ENCODE measurements at regions not wholly inside any gene's neighbourhood (a gene's known extent, or its start where the extent isn't known, plus 50 kb on each side); places are given as distances from the start of the nearest gene placed in this dataset.

DNA sequence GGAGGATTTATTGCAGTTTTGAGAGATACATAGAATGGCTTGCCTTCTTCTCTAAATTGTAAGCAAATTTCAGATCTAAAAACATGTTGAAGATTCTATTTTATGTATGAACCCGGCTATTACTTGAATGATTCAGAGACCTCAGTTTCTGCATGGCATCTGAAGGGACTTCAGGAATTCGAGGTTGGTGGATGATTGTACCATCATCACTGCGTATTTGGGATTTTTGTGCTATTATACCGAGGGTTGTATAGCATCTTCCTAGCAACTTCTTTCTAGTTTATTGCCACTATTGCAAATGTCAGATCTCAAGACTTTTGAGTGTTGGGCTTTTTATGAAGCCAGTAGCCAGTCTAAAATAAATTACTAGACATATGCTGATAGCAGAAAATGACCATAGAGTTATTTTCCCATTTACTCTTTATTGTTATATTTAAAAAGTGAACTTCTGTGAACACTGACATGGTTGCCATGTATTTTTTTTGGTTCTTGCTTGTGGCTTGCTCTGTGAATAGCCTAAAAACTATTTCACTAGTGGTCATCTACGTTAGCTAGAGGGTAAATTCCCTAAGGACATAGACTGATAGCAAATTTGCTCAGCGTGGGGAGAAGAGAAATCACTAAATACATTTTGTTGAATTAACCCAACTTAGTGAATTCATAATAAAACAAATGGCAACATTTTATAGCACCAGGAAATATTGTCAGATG lies 70.6 kb upstream of the KLF12 start:
- H3K9me2 ChIP-seq (replicated peaks; ENCODE audit: insufficient read depth, low read length), result no peaks in the 10 kb centered on the region
- no peak overlapping the region for H3K27ac ChIP-seq (ENCODE audit: low read length)
- no peaks in the 10 kb centered on the region for H4K20me1 ChIP-seq (ENCODE audit: insufficient read depth, low read length)
- no peak overlapping the region for H3K9ac ChIP-seq (ENCODE audit: low read length)
- H3K4me1 ChIP-seq (ENCODE audit: low read length), result no peaks in the 10 kb centered on the region
- TF ChIP-seq, protein P1, sequence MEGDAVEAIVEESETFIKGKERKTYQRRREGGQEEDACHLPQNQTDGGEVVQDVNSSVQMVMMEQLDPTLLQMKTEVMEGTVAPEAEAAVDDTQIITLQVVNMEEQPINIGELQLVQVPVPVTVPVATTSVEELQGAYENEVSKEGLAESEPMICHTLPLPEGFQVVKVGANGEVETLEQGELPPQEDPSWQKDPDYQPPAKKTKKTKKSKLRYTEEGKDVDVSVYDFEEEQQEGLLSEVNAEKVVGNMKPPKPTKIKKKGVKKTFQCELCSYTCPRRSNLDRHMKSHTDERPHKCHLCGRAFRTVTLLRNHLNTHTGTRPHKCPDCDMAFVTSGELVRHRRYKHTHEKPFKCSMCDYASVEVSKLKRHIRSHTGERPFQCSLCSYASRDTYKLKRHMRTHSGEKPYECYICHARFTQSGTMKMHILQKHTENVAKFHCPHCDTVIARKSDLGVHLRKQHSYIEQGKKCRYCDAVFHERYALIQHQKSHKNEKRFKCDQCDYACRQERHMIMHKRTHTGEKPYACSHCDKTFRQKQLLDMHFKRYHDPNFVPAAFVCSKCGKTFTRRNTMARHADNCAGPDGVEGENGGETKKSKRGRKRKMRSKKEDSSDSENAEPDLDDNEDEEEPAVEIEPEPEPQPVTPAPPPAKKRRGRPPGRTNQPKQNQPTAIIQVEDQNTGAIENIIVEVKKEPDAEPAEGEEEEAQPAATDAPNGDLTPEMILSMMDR (IDR thresholded peaks at IDR 0.05; ENCODE audit: low read length), result no peak
- no peak for TF ChIP-seq EZH2 (optimal IDR thresholded peaks at IDR 0.05; ENCODE audit: low read depth, low read length)
- TF ChIP-seq EZH2phosphoT487 (IDR thresholded peaks at IDR 0.05; ENCODE audit: low read length), result no peak
- no peak overlapping the region for H3K4me3 ChIP-seq (ENCODE audit: low read length)
- DNase-seq, result no peak
- no peak overlapping the region for H2AFZ ChIP-seq (ENCODE audit: low read length)
- no peaks in the 10 kb centered on the region for H3K36me3 ChIP-seq (replicated peaks; ENCODE audit: insufficient read depth, low read length)
- H3F3A ChIP-seq (ENCODE audit: insufficient read depth, low read length), result no peaks in the 10 kb centered on the region
- no peaks in the 10 kb centered on the region for H3K27me3 ChIP-seq (replicated peaks; ENCODE audit: insufficient read depth, low read length)
- H3K4me2 ChIP-seq (ENCODE audit: low read depth, low read length), result no peak overlapping the region
- H3K9me3 ChIP-seq (replicated peaks; ENCODE audit: insufficient read depth, low read length), result no peaks in the 10 kb centered on the region
- H3K79me2 ChIP-seq (ENCODE audit: low read length), result no peaks in the 10 kb centered on the region

DNA sequence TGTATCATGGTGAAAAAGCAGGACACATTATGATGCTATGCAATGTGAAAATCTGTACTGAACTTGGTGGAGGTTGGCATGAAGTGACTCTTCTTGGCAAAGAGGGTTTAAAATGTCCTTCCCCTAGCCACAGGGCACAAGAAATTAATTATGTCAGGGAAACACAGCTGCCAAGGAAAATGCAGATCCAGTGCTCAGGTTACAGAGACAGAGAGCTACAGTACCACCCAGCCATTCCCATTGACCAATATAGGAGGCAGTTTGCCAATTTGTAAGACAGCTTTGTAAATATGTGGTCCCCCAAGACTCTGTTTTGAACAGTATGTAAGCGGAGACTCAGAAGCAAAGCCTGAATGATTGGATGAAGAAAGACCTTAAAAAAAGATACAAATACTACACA lies 69.4 kb upstream of the KLF12 start:
- Histone ChIP-seq H3K4me2 (ENCODE audit: low read depth, low read length) (no peak overlapping the region), H3K4me3 (ENCODE audit: low read length) (no peak overlapping the region), H3K9me2 (replicated peaks; ENCODE audit: insufficient read depth, low read length) (no peaks in the 10 kb centered on the region), H4K20me1 (ENCODE audit: insufficient read depth, low read length) (no peaks in the 10 kb centered on the region), H3K9me3 (replicated peaks; ENCODE audit: insufficient read depth, low read length) (no peaks in the 10 kb centered on the region), H2AFZ (ENCODE audit: low read length) (no peak overlapping the region), H3F3A (ENCODE audit: insufficient read depth, low read length) (no peaks in the 10 kb centered on the region), H3K27ac (ENCODE audit: low read length) (no peak overlapping the region), H3K9ac (ENCODE audit: low read length) (no peak overlapping the region), H3K36me3 (replicated peaks; ENCODE audit: insufficient read depth, low read length) (no peaks in the 10 kb centered on the region), H3K79me2 (ENCODE audit: low read length) (no peaks in the 10 kb centered on the region), H3K27me3 (replicated peaks; ENCODE audit: insufficient read depth, low read length) (no peaks in the 10 kb centered on the region), H3K4me1 (ENCODE audit: low read length) (no peaks in the 10 kb centered on the region)
- no peak for DNase-seq
- TF ChIP-seq EZH2phosphoT487 (IDR thresholded peaks at IDR 0.05; ENCODE audit: low read length) (no peak), EZH2 (optimal IDR thresholded peaks at IDR 0.05; ENCODE audit: low read depth, low read length) (no peak)
- TF ChIP-seq, protein P1 (IDR thresholded peaks at IDR 0.05; ENCODE audit: low read length), result no peak

DNA sequence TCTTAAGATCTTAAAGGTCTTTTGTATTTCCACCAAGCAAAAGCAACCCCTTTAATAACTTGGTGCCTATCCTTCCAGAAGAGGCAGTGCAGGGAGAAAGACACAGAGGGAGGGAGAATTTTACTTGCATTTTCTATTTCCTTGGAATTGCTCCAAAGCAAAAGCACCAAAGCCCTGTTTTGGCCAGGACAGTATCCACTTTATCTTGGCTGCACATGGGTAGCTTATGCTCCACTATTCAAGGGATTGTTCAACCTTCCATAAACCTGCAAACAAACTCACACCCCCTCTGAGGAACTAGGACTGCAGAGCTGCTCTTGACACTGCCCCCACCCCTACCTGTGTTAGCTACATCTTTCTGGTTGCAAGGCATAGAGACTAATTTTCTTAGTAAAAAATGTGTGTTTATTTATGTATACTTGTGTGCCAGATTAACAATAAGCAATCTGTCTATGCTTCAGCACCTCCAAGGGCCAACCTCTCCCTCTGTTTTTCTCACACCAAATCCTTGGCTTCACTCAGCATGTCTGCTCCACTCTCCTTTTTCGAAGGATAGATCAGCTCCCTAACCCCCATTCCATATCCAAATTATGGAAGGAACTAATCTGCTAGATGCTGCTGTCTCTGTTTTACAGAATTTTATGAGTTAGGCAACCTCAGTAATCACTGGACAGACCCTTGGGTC lies 68.1 kb upstream of the KLF12 start:
- DNase-seq, result no peak
- no peaks in the 10 kb centered on the region for H3K36me3 ChIP-seq (replicated peaks; ENCODE audit: insufficient read depth, low read length)
- H2AFZ ChIP-seq (ENCODE audit: low read length), result no peak overlapping the region
- no peaks in the 10 kb centered on the region for H3F3A ChIP-seq (ENCODE audit: insufficient read depth, low read length)
- TF ChIP-seq EZH2 (optimal IDR thresholded peaks at IDR 0.05; ENCODE audit: low read depth, low read length) (no peak), EZH2phosphoT487 (IDR thresholded peaks at IDR 0.05; ENCODE audit: low read length) (no peak)
- TF ChIP-seq, protein P1 (IDR thresholded peaks at IDR 0.05; ENCODE audit: low read length), result no peak
- no peak overlapping the region for H3K4me3 ChIP-seq (ENCODE audit: low read length)
- no peaks in the 10 kb centered on the region for H3K27me3 ChIP-seq (replicated peaks; ENCODE audit: insufficient read depth, low read length)
- no peaks in the 10 kb centered on the region for H3K9me2 ChIP-seq (replicated peaks; ENCODE audit: insufficient read depth, low read length)
- no peak overlapping the region for H3K9ac ChIP-seq (ENCODE audit: low read length)
- H3K4me1 ChIP-seq (ENCODE audit: low read length), result no peaks in the 10 kb centered on the region
- no peaks in the 10 kb centered on the region for H3K9me3 ChIP-seq (replicated peaks; ENCODE audit: insufficient read depth, low read length)
- H3K79me2 ChIP-seq (ENCODE audit: low read length), result no peaks in the 10 kb centered on the region
- no peak overlapping the region for H3K27ac ChIP-seq (ENCODE audit: low read length)
- H4K20me1 ChIP-seq (ENCODE audit: insufficient read depth, low read length), result no peaks in the 10 kb centered on the region
- no peak overlapping the region for H3K4me2 ChIP-seq (ENCODE audit: low read depth, low read length)
